Neural cell (in vitro differentiated cells): ENCODE measurements at regions not wholly inside any gene's neighbourhood (a gene's known extent, or its start where the extent isn't known, plus 50 kb on each side); places are given as distances from the start of the nearest gene placed in this dataset.

Experiments used
- CTCF ChIP-seq: fragments of 450-650 bp; IDR thresholded peaks from 2 replicates; pipeline ENCODE4 v1.5.1; 2014; ENCODE audit warnings: antibody characterized with exemption, mild to moderate bottlenecking, moderate library complexity; ENCODE audit not compliant: poor library complexity, severe bottlenecking
- POLR2AphosphoS5 ChIP-seq: IDR thresholded peaks from 2 replicates; pipeline ENCODE4 v1.6.1; 2012
- TAF1 ChIP-seq: IDR thresholded peaks from 2 replicates; pipeline ENCODE4 v1.6.1; 2012; ENCODE audit warnings: low read depth

DNA sequence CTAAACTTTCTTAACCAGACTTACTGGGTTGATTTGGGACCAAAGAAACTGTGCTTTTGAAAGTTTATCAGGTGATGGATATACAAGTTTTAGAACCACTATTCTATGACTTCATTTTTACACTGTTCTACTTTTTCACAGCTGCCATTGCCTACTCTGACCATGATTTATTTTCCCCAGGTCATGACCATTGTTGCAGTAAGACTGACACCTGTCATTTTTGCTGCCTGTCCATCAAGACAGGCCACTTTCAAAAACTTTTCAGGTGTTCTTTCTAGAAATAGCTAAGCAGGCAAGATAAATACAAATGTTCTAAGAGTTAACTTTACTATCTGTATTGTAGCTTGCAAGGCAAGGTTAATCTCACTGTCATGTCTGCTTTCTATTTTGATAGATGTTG, 147.9 kb upstream of the SEMA3C start:
- TF ChIP-seq CTCF, result no peak
- TF ChIP-seq TAF1, result no peak
- no peak for TF ChIP-seq POLR2AphosphoS5
